ENCODE measurements at regions not wholly inside any gene's neighbourhood (a gene's known extent, or its start where the extent isn't known, plus 50 kb on each side); places are given as distances from the start of the nearest gene placed in this dataset.

GRCh38 chr2:41483226-41483625 is 564.6 kb upstream of the PKDCC start:
- TF ChIP-seq PAX5 (IDR thresholded peaks at IDR 0.05; ENCODE audit: insufficient read depth, low read length, severe bottlenecking) (no peak), POLR2A (IDR thresholded peaks at IDR 0.05; ENCODE audit: low read depth, low read length) (no peak), TAF1 (IDR thresholded peaks at IDR 0.05; ENCODE audit: low read depth, low read length) (no peak), POLR2AphosphoS5 (IDR thresholded peaks at IDR 0.05; ENCODE audit: low read depth, low read length) (no peak), POU2F2 (IDR thresholded peaks at IDR 0.05; ENCODE audit: low read depth, low read length) (no peak)
